ENCODE measurements at regions not wholly inside any gene's neighbourhood (a gene's known extent, or its start where the extent isn't known, plus 50 kb on each side); places are given as distances from the start of the nearest gene placed in this dataset.

GRCh38 chr2:195413944-195414343 lies 243.1 kb upstream of the SLC39A10 start:
- intact Hi-C loops (cut with micrococcal nuclease): no loop called here
- Mint-ChIP-seq H3K4me1 (peaks cover 11% of the 10 kb centered on the region), H3K4me3 (no peak overlapping the region), H3K36me3 (ENCODE audit: low read depth) (no peaks in the 10 kb centered on the region), H3K9me3 (no peaks in the 10 kb centered on the region), H3K27me3 (no peaks in the 10 kb centered on the region), H3K27ac (no peak overlapping the region)
- ChIA-PET POLR2A (no interaction called here), CTCF (no interaction called here)
- no peak for ATAC-seq (ENCODE audit: low read depth)
- DNase-seq: no peak
- TF ChIP-seq CTCF (IDR thresholded peaks at IDR 0.05): no peak

GRCh38 chr2:195413422-195413821 lies 243.6 kb upstream of the SLC39A10 start:
- H3K27ac Mint-ChIP-seq: no peak overlapping the region
- intact Hi-C loops (cut with micrococcal nuclease): no loop called here
- H3K4me1 Mint-ChIP-seq: peaks cover 11% of the 10 kb centered on the region
- ChIA-PET CTCF (no interaction called here), POLR2A (no interaction called here)
- H3K36me3 Mint-ChIP-seq (ENCODE audit: low read depth): no peaks in the 10 kb centered on the region
- no peaks in the 10 kb centered on the region for H3K27me3 Mint-ChIP-seq
- DNase-seq: no peak
- no peaks in the 10 kb centered on the region for H3K9me3 Mint-ChIP-seq
- H3K4me3 Mint-ChIP-seq: no peak overlapping the region
- no peak for TF ChIP-seq CTCF (IDR thresholded peaks at IDR 0.05)
- no peak for ATAC-seq (ENCODE audit: low read depth)

- H3K27ac Mint-ChIP-seq: no peak overlapping the region
- H3K27me3 Mint-ChIP-seq: no peaks in the 10 kb centered on the region
- intact Hi-C loops (cut with micrococcal nuclease): no loop called here
- no peaks in the 10 kb centered on the region for H3K36me3 Mint-ChIP-seq (ENCODE audit: low read depth)
- DNase-seq (no peak), ATAC-seq (ENCODE audit: low read depth) (no peak)
- no peaks in the 10 kb centered on the region for H3K9me3 Mint-ChIP-seq
- TF ChIP-seq CTCF (IDR thresholded peaks at IDR 0.05): no peak
- CTCF ChIA-PET: no interaction called here
- peaks cover 11% of the 10 kb centered on the region for H3K4me1 Mint-ChIP-seq
- POLR2A ChIA-PET: no interaction called here
- H3K4me3 Mint-ChIP-seq: no peak overlapping the region
These were observed 245.8 kb upstream of the SLC39A10 start for GRCh38 chr2:195411219-195411687.

- ChIA-PET POLR2A (no interaction called here), CTCF (no interaction called here)
- Mint-ChIP-seq H3K9me3 (no peaks in the 10 kb centered on the region), H3K36me3 (ENCODE audit: low read depth) (no peaks in the 10 kb centered on the region), H3K4me1 (peaks cover 11% of the 10 kb centered on the region), H3K27ac (no peak overlapping the region), H3K27me3 (no peaks in the 10 kb centered on the region), H3K4me3 (no peak overlapping the region)
- intact Hi-C loops (cut with micrococcal nuclease): no loop called here
- DNase-seq (no peak), ATAC-seq (ENCODE audit: low read depth) (no peak)
- no peak for TF ChIP-seq CTCF (IDR thresholded peaks at IDR 0.05)
These were observed 246.9 kb upstream of the SLC39A10 start for GRCh38 chr2:195410074-195410671.

GRCh38 chr2:195408811-195409210 lies 248.2 kb upstream of the SLC39A10 start:
- CTCF ChIA-PET: no interaction called here
- POLR2A ChIA-PET: no interaction called here
- Mint-ChIP-seq H3K27ac (no peak overlapping the region), H3K27me3 (no peaks in the 10 kb centered on the region), H3K4me3 (no peak overlapping the region), H3K4me1 (no peaks in the 10 kb centered on the region), H3K9me3 (no peaks in the 10 kb centered on the region), H3K36me3 (ENCODE audit: low read depth) (no peaks in the 10 kb centered on the region)
- DNase-seq (no peak), ATAC-seq (ENCODE audit: low read depth) (no peak)
- intact Hi-C loops (cut with micrococcal nuclease): no loop called here
- no peak for TF ChIP-seq CTCF (IDR thresholded peaks at IDR 0.05)
